Duodenal mucosa (tissue), 2 donors: ENCODE measurements at regions not wholly inside any gene's neighbourhood (a gene's known extent, or its start where the extent isn't known, plus 50 kb on each side); places are given as distances from the start of the nearest gene placed in this dataset.

Experiments
- H3K27ac ChIP-seq: one replicate; pipeline ENCODE4 v1.7.0; 2013; ENCODE audit warnings: low read depth, low read length
- H3K27me3 ChIP-seq, 2 donors: one replicate each; pipeline ENCODE4 v1.7.0; 2013; ENCODE audit warnings: low read length in 2 of 2, control low read depth in 1 of 2; ENCODE audit not compliant: insufficient read depth in 2 of 2, control insufficient read depth in 1 of 2
- H3K36me3 ChIP-seq, 2 donors: one replicate each; pipeline ENCODE4 v1.7.0; 2013; ENCODE audit warnings: low read length in 2 of 2, control low read depth in 1 of 2; ENCODE audit not compliant: insufficient read depth in 2 of 2, control insufficient read depth in 1 of 2
- H3K4me1 ChIP-seq, 2 donors: one replicate each; pipeline ENCODE4 v1.7.0; 2013; ENCODE audit warnings: low read length in 2 of 2, control low read depth in 1 of 2; ENCODE audit not compliant: insufficient read depth in 2 of 2, control insufficient read depth in 1 of 2
- H3K4me3 ChIP-seq, 2 donors: one replicate each; pipeline ENCODE4 v1.7.0; 2013; ENCODE audit warnings: low read length in 2 of 2, low read depth in 1 of 2
- H3K9ac ChIP-seq, 2 donors: one replicate each; pipeline ENCODE4 v1.7.0; 2013; ENCODE audit warnings: low read length in 2 of 2, low read depth in 1 of 2
- H3K9me3 ChIP-seq, 2 donors: one replicate each; pipeline ENCODE4 v1.7.0; 2013; ENCODE audit warnings: low read length in 2 of 2, control low read depth in 1 of 2; ENCODE audit not compliant: control insufficient read depth in 1 of 2

- H3K4me1 ChIP-seq: peaks cover 37 to 47% of the 10 kb centered on the region in 2 donors
These were observed 136.3 kb downstream of the LY86 start for GRCh38 chr6:6724539-6725467.

GRCh38 chr6:6725468-6726209 is 137.1 kb downstream of the LY86 start:
- peak overlapping the region; percentile 65 to 86 for H3K9ac ChIP-seq
- H3K4me3 ChIP-seq: peak overlapping the region; percentile 53 to 63
- H3K4me1 ChIP-seq: peaks cover 37 to 47% of the 10 kb centered on the region in 2 donors
- no peaks in the 10 kb centered on the region for H3K36me3 ChIP-seq
- no peaks in the 10 kb centered on the region for H3K27me3 ChIP-seq
- H3K9me3 ChIP-seq: no peaks in the 10 kb centered on the region
- H3K27ac ChIP-seq: peak overlapping the region; percentile 93

More at GRCh38 chr6:6724539-6725467, 136.3 kb downstream of the LY86 start:
- H3K9ac ChIP-seq: peak overlapping the region; percentile 65 to 86
- peak overlapping the region; percentile 53 to 63 for H3K4me3 ChIP-seq
- no peaks in the 10 kb centered on the region for H3K36me3 ChIP-seq
- no peaks in the 10 kb centered on the region for H3K27me3 ChIP-seq
- H3K9me3 ChIP-seq: no peaks in the 10 kb centered on the region
- peak overlapping the region; percentile 93 for H3K27ac ChIP-seq

- Histone ChIP-seq H3K27me3 (no peaks in the 10 kb centered on the region), H3K4me1 (peaks cover 19 to 23% of the 10 kb centered on the region in 2 donors), H3K9ac (no peak overlapping the region), H3K36me3 (no peaks in the 10 kb centered on the region), H3K27ac (no peak overlapping the region), H3K9me3 (no peaks in the 10 kb centered on the region), H3K4me3 (no peak overlapping the region)
These were observed 139.8 kb downstream of the LY86 start for GRCh38 chr6:6728169-6728941.

- Histone ChIP-seq H3K27me3 (no peaks in the 10 kb centered on the region), H3K36me3 (no peaks in the 10 kb centered on the region), H3K9me3 (no peaks in the 10 kb centered on the region), H3K4me1 (peaks cover 10% of the 10 kb centered on the region in 2 donors), H3K9ac (no peak overlapping the region), H3K4me3 (no peak overlapping the region), H3K27ac (no peak overlapping the region)
These were observed 141.5 kb downstream of the LY86 start for GRCh38 chr6:6729971-6730370.

- H3K27me3 ChIP-seq: no peaks in the 10 kb centered on the region
- no peaks in the 10 kb centered on the region for H3K9me3 ChIP-seq
- H3K4me1 ChIP-seq: peaks cover 2% of the 10 kb centered on the region in 2 donors
- no peak overlapping the region for H3K4me3 ChIP-seq
- H3K27ac ChIP-seq: no peak overlapping the region
- H3K9ac ChIP-seq: no peak overlapping the region
- no peaks in the 10 kb centered on the region for H3K36me3 ChIP-seq
These were observed 142.3 kb downstream of the LY86 start for GRCh38 chr6:6730831-6731230.

- Histone ChIP-seq H3K4me1 (peaks cover 5 to 8% of the 10 kb centered on the region in 2 donors), H3K27me3 (no peaks in the 10 kb centered on the region), H3K9ac (no peak overlapping the region), H3K27ac (no peak overlapping the region), H3K36me3 (no peaks in the 10 kb centered on the region), H3K9me3 (no peaks in the 10 kb centered on the region), H3K4me3 (no peak overlapping the region)
These were observed 146.3 kb downstream of the LY86 start for GRCh38 chr6:6734479-6735465.

GRCh38 chr6:6736791-6737654 is 148.5 kb downstream of the LY86 start:
- H3K9me3 ChIP-seq: no peaks in the 10 kb centered on the region
- no peaks in the 10 kb centered on the region for H3K27me3 ChIP-seq
- H3K9ac ChIP-seq: peak overlapping the region in 1 of 2 donors; percentile 10
- peaks cover 5 to 8% of the 10 kb centered on the region in 2 donors for H3K4me1 ChIP-seq
- H3K4me3 ChIP-seq: peak overlapping the region; percentile 67
- H3K36me3 ChIP-seq: no peaks in the 10 kb centered on the region
- H3K27ac ChIP-seq: no peak overlapping the region

GRCh38 chr6:6737671-6738070 is 149.2 kb downstream of the LY86 start:
- Histone ChIP-seq H3K9ac (no peak overlapping the region), H3K36me3 (no peaks in the 10 kb centered on the region), H3K4me3 (peak overlapping the region; percentile 67), H3K27me3 (no peaks in the 10 kb centered on the region), H3K27ac (no peak overlapping the region), H3K4me1 (peaks cover 5 to 8% of the 10 kb centered on the region in 2 donors), H3K9me3 (no peaks in the 10 kb centered on the region)
